SU-DHL-6 (cell line): ENCODE measurements at regions not wholly inside any gene's neighbourhood (a gene's known extent, or its start where the extent isn't known, plus 50 kb on each side); places are given as distances from the start of the nearest gene placed in this dataset.

ENCODE experiments used
- H2AFZ ChIP-seq: fragments of 200-600 bp; sonication (generic); 2 replicates; pipeline ENCODE4 v1.6.1; 2014; ENCODE audit warnings: low read depth, mild to moderate bottlenecking, moderate library complexity, mixed read lengths, antibody characterized with exemption, low read length; ENCODE audit not compliant: severe bottlenecking
- H3F3A ChIP-seq: fragments of 200-600 bp; shearing (Covaris generic); 2 replicates; pipeline ENCODE4 v1.6.0; 2016; ENCODE audit warnings: antibody characterized with exemption, mild to moderate bottlenecking; ENCODE audit not compliant: insufficient read depth
- H3K27ac ChIP-seq: fragments of 200-600 bp; sonication (generic); 2 replicates; pipeline ENCODE4 v1.5.1; 2016; ENCODE audit warnings: low read depth, mild to moderate bottlenecking, low read length, moderate library complexity, mixed read lengths
- H3K27me3 ChIP-seq: fragments of 200-600 bp; sonication (generic), shearing (Covaris generic); 2 replicates; pipeline ENCODE4 v1.6.0; 2014; ENCODE audit warnings: mild to moderate bottlenecking, low read length
- H3K36me3 ChIP-seq: fragments of 200-600 bp; sonication (generic); 2 replicates; pipeline ENCODE4 v1.6.1; 2014; ENCODE audit warnings: mild to moderate bottlenecking, low read length, mixed read lengths
- H3K4me2 ChIP-seq: fragments of 300-600, 200-600 bp; shearing (Covaris generic), sonication (generic); 2 replicates; pipeline ENCODE4 v1.6.0; 2014; ENCODE audit warnings: low read length, low read depth, mild to moderate bottlenecking; ENCODE audit not compliant: poor library complexity, severe bottlenecking
- H3K4me3 ChIP-seq: fragments of 200-600 bp; sonication (generic); 2 replicates; pipeline ENCODE4 v1.5.1; 2014; ENCODE audit warnings: antibody characterized with exemption, low read length, mild to moderate bottlenecking, mixed read lengths; ENCODE audit not compliant: insufficient read depth, poor library complexity, severe bottlenecking
- H3K79me2 ChIP-seq: fragments of 200-600 bp; sonication (generic); 2 replicates; pipeline ENCODE4 v1.6.1; 2014; ENCODE audit warnings: mild to moderate bottlenecking, low read length, moderate library complexity; ENCODE audit not compliant: insufficient read depth
- H3K9ac ChIP-seq: fragments of 200-600 bp; sonication (generic); 2 replicates; pipeline ENCODE4 v1.7.0; 2014; ENCODE audit warnings: mild to moderate bottlenecking, low read length
- H3K9me2 ChIP-seq: fragments of 200-600 bp; sonication (generic); replicated peaks from 2 replicates; pipeline ENCODE4 v1.6.1; 2014; ENCODE audit warnings: low read length; ENCODE audit not compliant: insufficient read depth
- H3K9me3 ChIP-seq: fragments of 200-600 bp; sonication (generic); 2 replicates; pipeline ENCODE4 v1.6.1; 2014; ENCODE audit warnings: low read length, mixed read lengths; ENCODE audit not compliant: insufficient read depth
- H4K20me1 ChIP-seq: fragments of 200-600 bp; sonication (generic); 2 replicates; pipeline ENCODE4 v1.6.1; 2014; ENCODE audit warnings: low read depth, mild to moderate bottlenecking, antibody characterized with exemption, low read length, moderate library complexity, mixed read lengths
- EZH2phosphoT487 ChIP-seq: fragments of 200-600 bp; sonication (generic), shearing (Covaris generic); conservative IDR thresholded peaks from 2 replicates; pipeline ENCODE4 v1.6.1; 2018; ENCODE audit warnings: mild to moderate bottlenecking, antibody characterized with exemption, low read length, moderate library complexity, mixed read lengths
- TF ChIP-seq, protein P1 (sequence below): fragments of 200-600 bp; sonication (generic); IDR thresholded peaks from one replicate; pipeline ENCODE4 v1.5.1; 2017; ENCODE audit warnings: antibody characterized with exemption, mild to moderate bottlenecking, low read length, moderate library complexity; ENCODE audit not compliant: insufficient read depth, poor library complexity, severe bottlenecking

DNA sequence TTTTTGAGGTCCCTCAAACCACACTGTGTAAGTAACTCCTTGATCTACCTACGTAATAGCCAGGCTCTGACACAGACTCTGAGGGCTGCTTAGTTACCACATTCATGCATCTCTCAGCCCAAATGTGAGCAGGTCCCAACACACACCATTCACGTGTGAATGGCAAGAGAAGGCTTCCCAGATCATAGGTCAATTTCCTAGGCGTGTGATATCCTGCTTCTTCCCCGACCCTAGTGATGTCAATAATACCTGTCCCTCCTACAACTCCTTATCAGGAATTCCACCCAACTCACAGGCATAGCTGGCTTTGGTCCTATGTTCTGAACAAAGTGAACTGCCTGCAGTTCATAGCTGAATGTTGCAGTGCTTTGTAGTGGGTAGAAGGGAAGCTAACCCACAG, 334.5 kb downstream of the RFC3 start:
- no peak overlapping the region for H2AFZ ChIP-seq
- no peaks in the 10 kb centered on the region for H3F3A ChIP-seq
- no peaks in the 10 kb centered on the region for H3K27me3 ChIP-seq
- H3K9me3 ChIP-seq, result no peaks in the 10 kb centered on the region
- no peak overlapping the region for H3K4me3 ChIP-seq
- H3K4me2 ChIP-seq, result no peak overlapping the region
- no peaks in the 10 kb centered on the region for H4K20me1 ChIP-seq
- no peaks in the 10 kb centered on the region for H3K9me2 ChIP-seq
- H3K27ac ChIP-seq, result no peak overlapping the region
- no peak overlapping the region for H3K9ac ChIP-seq
- TF ChIP-seq, protein P1, sequence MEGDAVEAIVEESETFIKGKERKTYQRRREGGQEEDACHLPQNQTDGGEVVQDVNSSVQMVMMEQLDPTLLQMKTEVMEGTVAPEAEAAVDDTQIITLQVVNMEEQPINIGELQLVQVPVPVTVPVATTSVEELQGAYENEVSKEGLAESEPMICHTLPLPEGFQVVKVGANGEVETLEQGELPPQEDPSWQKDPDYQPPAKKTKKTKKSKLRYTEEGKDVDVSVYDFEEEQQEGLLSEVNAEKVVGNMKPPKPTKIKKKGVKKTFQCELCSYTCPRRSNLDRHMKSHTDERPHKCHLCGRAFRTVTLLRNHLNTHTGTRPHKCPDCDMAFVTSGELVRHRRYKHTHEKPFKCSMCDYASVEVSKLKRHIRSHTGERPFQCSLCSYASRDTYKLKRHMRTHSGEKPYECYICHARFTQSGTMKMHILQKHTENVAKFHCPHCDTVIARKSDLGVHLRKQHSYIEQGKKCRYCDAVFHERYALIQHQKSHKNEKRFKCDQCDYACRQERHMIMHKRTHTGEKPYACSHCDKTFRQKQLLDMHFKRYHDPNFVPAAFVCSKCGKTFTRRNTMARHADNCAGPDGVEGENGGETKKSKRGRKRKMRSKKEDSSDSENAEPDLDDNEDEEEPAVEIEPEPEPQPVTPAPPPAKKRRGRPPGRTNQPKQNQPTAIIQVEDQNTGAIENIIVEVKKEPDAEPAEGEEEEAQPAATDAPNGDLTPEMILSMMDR, result no peak
- no peak for TF ChIP-seq EZH2phosphoT487
- H3K36me3 ChIP-seq, result no peaks in the 10 kb centered on the region
- H3K79me2 ChIP-seq, result no peaks in the 10 kb centered on the region

- TF ChIP-seq EZH2phosphoT487, result no peak
- TF ChIP-seq, protein P1, result no peak
- no peak overlapping the region for H3K9ac ChIP-seq
- H3K9me2 ChIP-seq, result no peaks in the 10 kb centered on the region
- no peak overlapping the region for H3K27ac ChIP-seq
- H3K36me3 ChIP-seq, result no peaks in the 10 kb centered on the region
- no peaks in the 10 kb centered on the region for H4K20me1 ChIP-seq
- no peak overlapping the region for H2AFZ ChIP-seq
- H3K27me3 ChIP-seq, result no peaks in the 10 kb centered on the region
- H3K4me3 ChIP-seq, result no peak overlapping the region
- H3K79me2 ChIP-seq, result no peaks in the 10 kb centered on the region
- no peaks in the 10 kb centered on the region for H3K9me3 ChIP-seq
- no peak overlapping the region for H3K4me2 ChIP-seq
- H3F3A ChIP-seq, result no peaks in the 10 kb centered on the region
Measured at GRCh38 chr13:34152996-34153395, 335.0 kb downstream of the RFC3 start.

DNA sequence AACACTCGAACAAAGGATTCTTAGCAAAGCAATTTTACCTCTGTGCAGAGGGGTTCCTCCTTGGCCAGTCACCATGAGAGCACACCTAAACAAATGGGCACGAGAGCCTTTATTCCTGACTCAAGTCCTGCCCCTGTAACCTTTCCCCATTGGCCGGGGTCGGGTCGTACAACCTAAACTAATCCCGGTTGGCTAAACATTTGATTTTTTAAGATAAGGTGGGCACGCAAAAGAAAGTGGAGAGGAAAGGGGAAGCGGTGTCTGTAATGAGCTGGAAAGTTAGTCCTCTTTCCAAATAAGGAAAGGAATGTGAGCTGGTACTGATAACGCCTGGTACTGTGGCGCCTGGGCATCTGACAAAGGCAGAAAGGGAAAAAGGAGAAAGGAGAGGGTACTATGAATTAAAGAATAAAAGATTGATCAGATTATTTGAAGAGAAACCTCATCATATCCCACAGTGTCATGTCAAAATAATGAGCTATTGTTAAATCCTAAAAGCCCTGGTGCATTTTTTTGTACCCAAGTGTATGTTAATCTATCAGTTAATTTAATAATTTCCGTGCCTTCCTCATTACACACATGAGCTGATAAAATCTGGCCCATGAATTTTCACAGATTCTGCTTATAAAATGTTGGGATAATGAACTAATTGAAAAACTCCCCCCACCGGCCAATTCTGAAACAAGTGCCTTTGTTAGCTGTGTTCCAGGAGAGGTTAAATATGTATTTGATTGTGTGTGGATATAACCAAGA, 335.7 kb downstream of the RFC3 start:
- H3K4me2 ChIP-seq, result no peak overlapping the region
- TF ChIP-seq EZH2phosphoT487, result no peak
- H3K79me2 ChIP-seq, result no peaks in the 10 kb centered on the region
- H3K27me3 ChIP-seq, result no peaks in the 10 kb centered on the region
- H3K9ac ChIP-seq, result no peak overlapping the region
- no peak overlapping the region for H3K4me3 ChIP-seq
- H3F3A ChIP-seq, result no peaks in the 10 kb centered on the region
- H4K20me1 ChIP-seq, result no peaks in the 10 kb centered on the region
- H2AFZ ChIP-seq, result no peak overlapping the region
- no peaks in the 10 kb centered on the region for H3K36me3 ChIP-seq
- H3K9me2 ChIP-seq, result no peaks in the 10 kb centered on the region
- no peaks in the 10 kb centered on the region for H3K9me3 ChIP-seq
- H3K27ac ChIP-seq, result no peak overlapping the region

DNA sequence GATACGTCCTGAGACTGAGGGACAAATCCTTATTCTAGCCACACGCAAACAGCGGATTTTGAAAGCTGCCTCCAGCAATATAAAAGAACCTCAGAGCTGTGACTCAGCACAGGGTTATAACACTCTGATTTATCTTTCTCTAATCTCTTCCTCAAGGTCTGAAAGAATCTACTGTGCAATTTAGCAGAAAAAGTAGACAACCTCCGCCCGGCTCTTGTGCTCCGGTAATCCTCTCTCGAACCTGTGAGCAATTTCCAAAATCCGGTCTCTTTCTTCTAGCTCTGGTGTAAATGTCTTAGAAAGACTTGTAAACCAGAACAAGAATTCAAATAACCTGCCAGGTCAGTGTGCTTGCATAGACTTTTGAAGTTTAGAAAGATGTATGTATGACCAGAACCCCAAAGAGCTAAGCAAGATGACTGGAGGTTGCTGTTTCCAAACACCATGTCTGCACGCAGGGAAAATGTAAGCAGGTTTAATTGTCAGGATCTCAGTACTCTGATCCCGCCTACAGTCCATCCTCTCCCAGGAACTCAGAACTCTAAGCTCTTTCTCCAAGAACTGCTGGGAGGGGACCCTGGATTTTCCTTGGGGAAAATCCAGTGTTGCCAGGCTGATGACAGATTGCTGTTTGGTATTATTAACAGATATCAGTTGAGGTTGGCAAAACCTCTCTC, 338.1 kb downstream of the RFC3 start:
- Histone ChIP-seq H3K9ac (no peak overlapping the region), H3K79me2 (no peaks in the 10 kb centered on the region), H3K36me3 (no peaks in the 10 kb centered on the region), H3F3A (no peaks in the 10 kb centered on the region), H3K9me3 (no peaks in the 10 kb centered on the region), H3K4me2 (no peak overlapping the region), H3K9me2 (no peaks in the 10 kb centered on the region), H3K27ac (no peak overlapping the region), H2AFZ (no peak overlapping the region), H4K20me1 (no peaks in the 10 kb centered on the region), H3K27me3 (no peaks in the 10 kb centered on the region), H3K4me3 (no peak overlapping the region)
- TF ChIP-seq EZH2phosphoT487, result no peak
- TF ChIP-seq, protein P1, result no peak
